WTC11 (cell line): ENCODE measurements at regions not wholly inside any gene's neighbourhood (a gene's known extent, or its start where the extent isn't known, plus 50 kb on each side); places are given as distances from the start of the nearest gene placed in this dataset.
"Not testable (repeated sequence)": the region's sequence is repeated elsewhere in the genome, so short reads cannot be mapped to it uniquely, and the experiment has no call there.

Source experiments
- ATAC-seq: fragments of 200-7000 bp; cut with Tn5 transposase; 2 replicates; pipeline ENCODE4 v1.10.0; 2021; ENCODE audit warnings: mild to moderate bottlenecking, moderate library complexity
- CTCF ChIA-PET: fragments of 300-600 bp; sonication (Branson Sonifier 250); formaldehyde crosslinking; loops from one replicate; lab custom pipeline; 2021; ENCODE audit warnings: antibody characterized with exemption; lab: Charles Lee
- POLR2A ChIA-PET: fragments of 350-600 bp; sonication (Branson Sonifier 250); formaldehyde crosslinking; loops from one replicate; lab custom pipeline; 2021; ENCODE audit warnings: antibody characterized with exemption; lab: Charles Lee
- DNase-seq: peaks from one replicate; pipeline ENCODE4 v3.0.0; 2021; ENCODE audit warnings: low spot score
- H3K27ac Mint-ChIP-seq: 2 replicates; pipeline ENCODE4 v1.8.0; 2021; ENCODE audit warnings: mixed read lengths
- H3K27me3 Mint-ChIP-seq: 2 replicates; pipeline ENCODE4 v1.8.0; 2021; ENCODE audit warnings: low read depth, mild to moderate bottlenecking, moderate library complexity, mixed read lengths
- H3K36me3 Mint-ChIP-seq: 2 replicates; pipeline ENCODE4 v1.8.0; 2021; ENCODE audit warnings: mixed read lengths
- H3K4me1 Mint-ChIP-seq: 2 replicates; pipeline ENCODE4 v1.8.0; 2022; ENCODE audit warnings: mixed read lengths
- H3K4me3 Mint-ChIP-seq: 2 replicates; pipeline ENCODE4 v1.8.0; 2021; ENCODE audit warnings: mild to moderate bottlenecking, moderate library complexity, mixed read lengths
- H3K9me3 Mint-ChIP-seq: 2 replicates; pipeline ENCODE4 v1.8.0; 2021; ENCODE audit warnings: mixed read lengths
- CBFB ChIP-seq: sonication (generic); formaldehyde crosslinking; IDR thresholded peaks from 2 replicates; pipeline ENCODE4 v1.8.1; 2022; ENCODE audit warnings: mild to moderate bottlenecking, low read depth, missing genetic modification reagents
- CREM ChIP-seq: sonication (generic); formaldehyde crosslinking; IDR thresholded peaks from 2 replicates; pipeline ENCODE4 v1.8.1; 2022; ENCODE audit warnings: mild to moderate bottlenecking, missing genetic modification reagents, moderate library complexity
- E2F5 ChIP-seq: sonication (generic); formaldehyde crosslinking; IDR thresholded peaks from 2 replicates; pipeline ENCODE4 v1.8.1; 2022; ENCODE audit warnings: mild to moderate bottlenecking, moderate library complexity, missing genetic modification reagents
- EMX1 ChIP-seq: fragments of 250-450 bp; sonication (Bioruptor Pico); IDR thresholded peaks from 2 replicates; pipeline ENCODE4 v1.8.0; 2021; ENCODE audit warnings: mild to moderate bottlenecking
- ESRRA ChIP-seq: sonication (generic); formaldehyde crosslinking; IDR thresholded peaks from 2 replicates; pipeline ENCODE4 v1.8.1; 2022; ENCODE audit warnings: mild to moderate bottlenecking, missing genetic modification reagents, borderline replicate concordance
- ETV6 ChIP-seq: sonication (generic); formaldehyde crosslinking; IDR thresholded peaks from 2 replicates; pipeline ENCODE4 v1.8.1; 2022; ENCODE audit warnings: mild to moderate bottlenecking, missing genetic modification reagents
- GABPB1 ChIP-seq: sonication (generic); formaldehyde crosslinking; IDR thresholded peaks from 2 replicates; pipeline ENCODE4 v1.8.1; 2023; ENCODE audit warnings: mild to moderate bottlenecking, missing genetic modification reagents
- GRHL2 ChIP-seq: fragments of 250-450 bp; sonication (Bioruptor Pico); IDR thresholded peaks from 2 replicates; pipeline ENCODE4 v1.8.0; 2022; ENCODE audit warnings: mild to moderate bottlenecking, moderate library complexity; ENCODE audit not compliant: insufficient replicate concordance, severe bottlenecking
- JAZF1 ChIP-seq: fragments of 250-450 bp; sonication (Bioruptor Pico); IDR thresholded peaks from 2 replicates; pipeline ENCODE4 v1.9.0; 2021; ENCODE audit warnings: moderate library complexity, mild to moderate bottlenecking, inconsistent platforms
- NR2C2 ChIP-seq: sonication (generic); formaldehyde crosslinking; IDR thresholded peaks from 2 replicates; pipeline ENCODE4 v1.8.0; 2022; ENCODE audit warnings: mild to moderate bottlenecking, missing genetic modification reagents
- PREB ChIP-seq: sonication (generic); formaldehyde crosslinking; IDR thresholded peaks from 2 replicates; pipeline ENCODE4 v1.8.1; 2022; ENCODE audit warnings: mild to moderate bottlenecking, missing genetic modification reagents, moderate library complexity, borderline replicate concordance
- RELA ChIP-seq: sonication (generic); formaldehyde crosslinking; IDR thresholded peaks from 2 replicates; pipeline ENCODE4 v1.8.1; 2022; ENCODE audit warnings: missing genetic modification reagents, mild to moderate bottlenecking, borderline replicate concordance
- SOX15 ChIP-seq: fragments of 250-450 bp; sonication (Bioruptor Pico); IDR thresholded peaks from 2 replicates; pipeline ENCODE4 v1.9.0; 2021; ENCODE audit warnings: mild to moderate bottlenecking
- SP1 ChIP-seq: sonication (generic); formaldehyde crosslinking; conservative IDR thresholded peaks from 2 replicates; pipeline ENCODE4 v1.8.1; 2022; ENCODE audit warnings: missing genetic modification reagents
- TCF7 ChIP-seq: sonication (generic); formaldehyde crosslinking; IDR thresholded peaks from 2 replicates; pipeline ENCODE4 v1.8.0; 2022; ENCODE audit warnings: mild to moderate bottlenecking, low read depth, missing genetic modification reagents, moderate library complexity
- TEAD4 ChIP-seq: sonication (generic); formaldehyde crosslinking; IDR thresholded peaks from 2 replicates; pipeline ENCODE4 v1.8.0; 2022; ENCODE audit warnings: mild to moderate bottlenecking, missing genetic modification reagents
- TP53 ChIP-seq: sonication (generic); formaldehyde crosslinking; IDR thresholded peaks from 2 replicates; pipeline ENCODE4 v1.8.1; 2023; ENCODE audit warnings: mild to moderate bottlenecking, missing genetic modification reagents
- ZNF121 ChIP-seq: sonication (generic); formaldehyde crosslinking; IDR thresholded peaks from 2 replicates; pipeline ENCODE4 v1.8.0; 2023; ENCODE audit warnings: missing genetic modification reagents
- ZNF138 ChIP-seq: sonication (generic); formaldehyde crosslinking; conservative IDR thresholded peaks from 2 replicates; pipeline ENCODE4 v1.8.1; 2022; ENCODE audit warnings: mild to moderate bottlenecking, moderate library complexity, missing genetic modification reagents
- ZNF416 ChIP-seq: fragments of 250-450 bp; sonication (Bioruptor Pico); IDR thresholded peaks from 2 replicates; pipeline ENCODE4 v1.9.0; 2021; ENCODE audit warnings: mild to moderate bottlenecking, inconsistent platforms
- ZNF671 ChIP-seq: fragments of 250-450 bp; sonication (Bioruptor Pico); IDR thresholded peaks from 2 replicates; pipeline ENCODE4 v1.8.0; 2021; ENCODE audit warnings: mild to moderate bottlenecking
- TF ChIP-seq, protein P1 (sequence below): sonication (generic); formaldehyde crosslinking; IDR thresholded peaks from 2 replicates; pipeline ENCODE4 v1.8.0; 2023; ENCODE audit warnings: missing genetic modification reagents, mild to moderate bottlenecking, borderline replicate concordance
- TF ChIP-seq, protein P2 (sequence below): sonication (generic); formaldehyde crosslinking; IDR thresholded peaks from 2 replicates; pipeline ENCODE4 v1.8.1; 2023; ENCODE audit warnings: mild to moderate bottlenecking, missing genetic modification reagents, moderate library complexity
- TF ChIP-seq, protein P3 (sequence below): sonication (generic); formaldehyde crosslinking; IDR thresholded peaks from 2 replicates; pipeline ENCODE4 v1.8.0; 2023; ENCODE audit warnings: mild to moderate bottlenecking, missing genetic modification reagents

GRCh38 chr15:77862651-77863104, 214.8 kb downstream of the TBC1D2B start (continued):
- TF ChIP-seq, protein P1, sequence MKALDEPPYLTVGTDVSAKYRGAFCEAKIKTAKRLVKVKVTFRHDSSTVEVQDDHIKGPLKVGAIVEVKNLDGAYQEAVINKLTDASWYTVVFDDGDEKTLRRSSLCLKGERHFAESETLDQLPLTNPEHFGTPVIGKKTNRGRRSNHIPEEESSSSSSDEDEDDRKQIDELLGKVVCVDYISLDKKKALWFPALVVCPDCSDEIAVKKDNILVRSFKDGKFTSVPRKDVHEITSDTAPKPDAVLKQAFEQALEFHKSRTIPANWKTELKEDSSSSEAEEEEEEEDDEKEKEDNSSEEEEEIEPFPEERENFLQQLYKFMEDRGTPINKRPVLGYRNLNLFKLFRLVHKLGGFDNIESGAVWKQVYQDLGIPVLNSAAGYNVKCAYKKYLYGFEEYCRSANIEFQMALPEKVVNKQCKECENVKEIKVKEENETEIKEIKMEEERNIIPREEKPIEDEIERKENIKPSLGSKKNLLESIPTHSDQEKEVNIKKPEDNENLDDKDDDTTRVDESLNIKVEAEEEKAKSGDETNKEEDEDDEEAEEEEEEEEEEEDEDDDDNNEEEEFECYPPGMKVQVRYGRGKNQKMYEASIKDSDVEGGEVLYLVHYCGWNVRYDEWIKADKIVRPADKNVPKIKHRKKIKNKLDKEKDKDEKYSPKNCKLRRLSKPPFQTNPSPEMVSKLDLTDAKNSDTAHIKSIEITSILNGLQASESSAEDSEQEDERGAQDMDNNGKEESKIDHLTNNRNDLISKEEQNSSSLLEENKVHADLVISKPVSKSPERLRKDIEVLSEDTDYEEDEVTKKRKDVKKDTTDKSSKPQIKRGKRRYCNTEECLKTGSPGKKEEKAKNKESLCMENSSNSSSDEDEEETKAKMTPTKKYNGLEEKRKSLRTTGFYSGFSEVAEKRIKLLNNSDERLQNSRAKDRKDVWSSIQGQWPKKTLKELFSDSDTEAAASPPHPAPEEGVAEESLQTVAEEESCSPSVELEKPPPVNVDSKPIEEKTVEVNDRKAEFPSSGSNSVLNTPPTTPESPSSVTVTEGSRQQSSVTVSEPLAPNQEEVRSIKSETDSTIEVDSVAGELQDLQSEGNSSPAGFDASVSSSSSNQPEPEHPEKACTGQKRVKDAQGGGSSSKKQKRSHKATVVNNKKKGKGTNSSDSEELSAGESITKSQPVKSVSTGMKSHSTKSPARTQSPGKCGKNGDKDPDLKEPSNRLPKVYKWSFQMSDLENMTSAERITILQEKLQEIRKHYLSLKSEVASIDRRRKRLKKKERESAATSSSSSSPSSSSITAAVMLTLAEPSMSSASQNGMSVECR (CRISPR knock-in tag) = no peak
- no peak for TF ChIP-seq ESRRA (CRISPR knock-in tag)
- TF ChIP-seq JAZF1 (CRISPR knock-in tag) = no peak
- no peak for TF ChIP-seq SOX15 (CRISPR knock-in tag)
- no peak for TF ChIP-seq EMX1 (CRISPR knock-in tag)
- TF ChIP-seq, protein P2, sequence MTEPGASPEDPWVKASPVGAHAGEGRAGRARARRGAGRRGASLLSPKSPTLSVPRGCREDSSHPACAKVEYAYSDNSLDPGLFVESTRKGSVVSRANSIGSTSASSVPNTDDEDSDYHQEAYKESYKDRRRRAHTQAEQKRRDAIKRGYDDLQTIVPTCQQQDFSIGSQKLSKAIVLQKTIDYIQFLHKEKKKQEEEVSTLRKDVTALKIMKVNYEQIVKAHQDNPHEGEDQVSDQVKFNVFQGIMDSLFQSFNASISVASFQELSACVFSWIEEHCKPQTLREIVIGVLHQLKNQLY (CRISPR knock-in tag) = no peak
- no peak for TF ChIP-seq ZNF671 (CRISPR knock-in tag)
- TF ChIP-seq ETV6 (CRISPR knock-in tag) = no peak
- TF ChIP-seq GABPB1 (CRISPR knock-in tag) = no peak
- TF ChIP-seq RELA (CRISPR knock-in tag) = no peak
- no peak for TF ChIP-seq GRHL2 (CRISPR knock-in tag)

DNA sequence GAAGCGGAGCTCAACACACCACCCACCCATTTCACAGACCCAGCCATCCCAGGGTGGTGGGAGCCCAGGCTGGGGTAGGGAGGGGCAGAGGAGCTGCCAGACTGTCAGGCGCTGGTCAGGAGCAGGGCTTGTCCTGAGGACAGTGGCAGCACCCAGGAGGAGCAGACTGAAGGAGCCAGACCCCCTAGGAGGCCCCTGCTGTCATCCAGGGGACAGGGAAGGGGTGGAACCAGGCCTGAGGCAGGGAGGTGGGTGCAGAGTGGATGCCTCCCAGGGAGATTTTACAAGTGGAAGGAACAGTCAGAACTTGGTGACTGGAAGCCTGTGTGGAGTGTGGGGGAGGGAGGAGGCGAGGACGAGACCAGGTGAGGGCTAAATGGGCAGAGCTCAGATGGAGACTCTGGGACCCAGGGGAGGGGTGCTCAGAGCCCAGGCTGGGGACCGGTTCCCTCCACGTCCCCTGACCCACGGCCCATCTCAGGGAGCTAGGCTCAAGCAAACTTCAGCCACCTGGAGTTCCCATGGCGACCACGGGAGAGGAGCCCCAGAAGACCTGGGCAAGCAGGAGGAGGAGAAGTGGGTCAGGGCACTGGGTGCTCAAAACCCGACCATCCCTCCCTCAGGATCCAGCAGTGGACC, 215.4 kb downstream of the TBC1D2B start:
- DNase-seq, H3K9me3 Mint-ChIP-seq, H3K27me3 Mint-ChIP-seq, H3K27ac Mint-ChIP-seq, H3K36me3 Mint-ChIP-seq, POLR2A ChIA-PET, H3K4me3 Mint-ChIP-seq, ATAC-seq: not testable (repeated sequence)
- CTCF ChIA-PET = interaction anchor here (1.0 to 2.3 kb wide), 3 partner anchors 8 to 228 kb away, joined by 4 to 11 read pairs (median 6); no protein-coding TSS in a partner anchor
- peaks cover 22% of the 10 kb centered on the region for H3K4me1 Mint-ChIP-seq

GRCh38 chr15:77860071-77860691, 217.3 kb downstream of the TBC1D2B start:
- DNase-seq = no peak
- TF ChIP-seq ZNF121 (no peak), CREM (no peak), TEAD4 (CRISPR knock-in tag) (no peak), JAZF1 (CRISPR knock-in tag) (no peak), E2F5 (CRISPR knock-in tag) (no peak), SP1 (CRISPR knock-in tag) (no peak), ZNF416 (CRISPR knock-in tag) (no peak), CBFB (CRISPR knock-in tag) (no peak), PREB (no peak), GABPB1 (CRISPR knock-in tag) (no peak), TCF7 (CRISPR knock-in tag) (no peak), TP53 (no peak), ZNF138 (no peak), NR2C2 (CRISPR knock-in tag) (no peak)
- TF ChIP-seq, protein P3, sequence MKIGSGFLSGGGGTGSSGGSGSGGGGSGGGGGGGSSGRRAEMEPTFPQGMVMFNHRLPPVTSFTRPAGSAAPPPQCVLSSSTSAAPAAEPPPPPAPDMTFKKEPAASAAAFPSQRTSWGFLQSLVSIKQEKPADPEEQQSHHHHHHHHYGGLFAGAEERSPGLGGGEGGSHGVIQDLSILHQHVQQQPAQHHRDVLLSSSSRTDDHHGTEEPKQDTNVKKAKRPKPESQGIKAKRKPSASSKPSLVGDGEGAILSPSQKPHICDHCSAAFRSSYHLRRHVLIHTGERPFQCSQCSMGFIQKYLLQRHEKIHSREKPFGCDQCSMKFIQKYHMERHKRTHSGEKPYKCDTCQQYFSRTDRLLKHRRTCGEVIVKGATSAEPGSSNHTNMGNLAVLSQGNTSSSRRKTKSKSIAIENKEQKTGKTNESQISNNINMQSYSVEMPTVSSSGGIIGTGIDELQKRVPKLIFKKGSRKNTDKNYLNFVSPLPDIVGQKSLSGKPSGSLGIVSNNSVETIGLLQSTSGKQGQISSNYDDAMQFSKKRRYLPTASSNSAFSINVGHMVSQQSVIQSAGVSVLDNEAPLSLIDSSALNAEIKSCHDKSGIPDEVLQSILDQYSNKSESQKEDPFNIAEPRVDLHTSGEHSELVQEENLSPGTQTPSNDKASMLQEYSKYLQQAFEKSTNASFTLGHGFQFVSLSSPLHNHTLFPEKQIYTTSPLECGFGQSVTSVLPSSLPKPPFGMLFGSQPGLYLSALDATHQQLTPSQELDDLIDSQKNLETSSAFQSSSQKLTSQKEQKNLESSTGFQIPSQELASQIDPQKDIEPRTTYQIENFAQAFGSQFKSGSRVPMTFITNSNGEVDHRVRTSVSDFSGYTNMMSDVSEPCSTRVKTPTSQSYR (CRISPR knock-in tag) = no peak

More at GRCh38 chr15:77860071-77860691, 217.3 kb downstream of the TBC1D2B start:
- H3K36me3 Mint-ChIP-seq = no peaks in the 10 kb centered on the region
- H3K4me1 Mint-ChIP-seq = peaks cover 25% of the 10 kb centered on the region
- no peak overlapping the region for H3K27ac Mint-ChIP-seq
- no peaks in the 10 kb centered on the region; the same call in 1 of the 2 replicates for H3K27me3 Mint-ChIP-seq
- POLR2A ChIA-PET = no interaction called here
- H3K4me3 Mint-ChIP-seq = no peak overlapping the region
- no peak for ATAC-seq
- H3K9me3 Mint-ChIP-seq = no peaks in the 10 kb centered on the region
- CTCF ChIA-PET = no interaction called here
